ENCODE measurements at regions not wholly inside any gene's neighbourhood (a gene's known extent, or its start where the extent isn't known, plus 50 kb on each side); places are given as distances from the start of the nearest gene placed in this dataset.
"Not testable (repeated sequence)": the region's sequence is repeated elsewhere in the genome, so short reads cannot be mapped to it uniquely, and the experiment has no call there.

- Mint-ChIP-seq H3K9me3 (peaks cover 64 to 75% of the 10 kb centered on the region in 2 experiments), H3K27ac (peak overlapping the region in 2 of 3 experiments; percentile 49 to 91; a peak in 2 of 7 replicates), H3K4me3 (peak overlapping the region; percentile 73 to 78), H3K4me1 (peaks cover 5 to 19% of the 10 kb centered on the region in 2 experiments; a peak in 3 of 4 replicates)
- not testable (repeated sequence) for H3K79me2 ChIP-seq (ENCODE audit: insufficient read depth, low read length); H3K18ac ChIP-seq (ENCODE audit: insufficient read length, low read depth, low read length); H3K23ac ChIP-seq (ENCODE audit: insufficient read length, low read depth, low read length); H2AFZ ChIP-seq (ENCODE audit: low read length); H3K4me1 ChIP-seq (ENCODE audit: insufficient read depth, low read length); H3K56ac ChIP-seq (ENCODE audit: insufficient read length, low read depth, low read length); H4K91ac ChIP-seq (ENCODE audit: insufficient read length, low read depth, low read length); H3K23me2 ChIP-seq (ENCODE audit: insufficient read length, low read depth, low read length, poor library complexity, severe bottlenecking); H3K27me3 Mint-ChIP-seq (ENCODE audit: low read depth); H3K27ac ChIP-seq (ENCODE audit: insufficient read length, low read depth, low read length); H3K14ac ChIP-seq (ENCODE audit: insufficient read depth, low read length); H4K8ac ChIP-seq (replicated peaks; ENCODE audit: insufficient read length, low read depth, low read length); H2BK12ac ChIP-seq (ENCODE audit: insufficient read length, low read depth, low read length); H3K9me3 ChIP-seq (ENCODE audit: control insufficient read depth, low read depth, low read length); H2BK120ac ChIP-seq (ENCODE audit: low read depth, low read length, poor library complexity, severe bottlenecking); H2BK5ac ChIP-seq (ENCODE audit: insufficient read length, low read length); H3K79me1 ChIP-seq (ENCODE audit: insufficient read depth, low read depth, low read length, poor library complexity, severe bottlenecking); H3K4ac ChIP-seq (ENCODE audit: low read depth, low read length); H2BK15ac ChIP-seq (ENCODE audit: low read depth, low read length); H4K5ac ChIP-seq (ENCODE audit: insufficient read length, low read depth, low read length); H3K36me3 Mint-ChIP-seq (ENCODE audit: insufficient read depth in 1 of 3, low read depth in 3 of 3); H2AK5ac ChIP-seq (ENCODE audit: insufficient read length, low read length); H4K20me1 ChIP-seq (ENCODE audit: control insufficient read depth, insufficient read depth, insufficient read length); H2BK20ac ChIP-seq (ENCODE audit: low read depth, low read length, poor library complexity, severe bottlenecking); H3K27me3 ChIP-seq (ENCODE audit: insufficient read depth, low read length); H3K9ac ChIP-seq (ENCODE audit: extremely low read depth, insufficient read length, low read length); H3K4me2 ChIP-seq (ENCODE audit: insufficient read depth, insufficient read length, low read length); H3T11ph ChIP-seq (ENCODE audit: low read length)
- no CpG with 5 or more reads among the region's 29 CpGs for WGBS (ENCODE audit: extremely low coverage, insufficient read length, low lambda C conversion rate)
- TF ChIP-seq, protein P1, sequence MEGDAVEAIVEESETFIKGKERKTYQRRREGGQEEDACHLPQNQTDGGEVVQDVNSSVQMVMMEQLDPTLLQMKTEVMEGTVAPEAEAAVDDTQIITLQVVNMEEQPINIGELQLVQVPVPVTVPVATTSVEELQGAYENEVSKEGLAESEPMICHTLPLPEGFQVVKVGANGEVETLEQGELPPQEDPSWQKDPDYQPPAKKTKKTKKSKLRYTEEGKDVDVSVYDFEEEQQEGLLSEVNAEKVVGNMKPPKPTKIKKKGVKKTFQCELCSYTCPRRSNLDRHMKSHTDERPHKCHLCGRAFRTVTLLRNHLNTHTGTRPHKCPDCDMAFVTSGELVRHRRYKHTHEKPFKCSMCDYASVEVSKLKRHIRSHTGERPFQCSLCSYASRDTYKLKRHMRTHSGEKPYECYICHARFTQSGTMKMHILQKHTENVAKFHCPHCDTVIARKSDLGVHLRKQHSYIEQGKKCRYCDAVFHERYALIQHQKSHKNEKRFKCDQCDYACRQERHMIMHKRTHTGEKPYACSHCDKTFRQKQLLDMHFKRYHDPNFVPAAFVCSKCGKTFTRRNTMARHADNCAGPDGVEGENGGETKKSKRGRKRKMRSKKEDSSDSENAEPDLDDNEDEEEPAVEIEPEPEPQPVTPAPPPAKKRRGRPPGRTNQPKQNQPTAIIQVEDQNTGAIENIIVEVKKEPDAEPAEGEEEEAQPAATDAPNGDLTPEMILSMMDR (conservative IDR thresholded peaks at IDR 0.05): peak; percentile 20; the same call in 2 of the 3 replicates
- DNase-seq: peak; percentile 50
Measured at GRCh38 chrX:77046180-77046810, 400.9 kb upstream of the FGF16 start.

Data from H9 (cell line).